ENCODE measurements at regions not wholly inside any gene's neighbourhood (a gene's known extent, or its start where the extent isn't known, plus 50 kb on each side); places are given as distances from the start of the nearest gene placed in this dataset.

DNA sequence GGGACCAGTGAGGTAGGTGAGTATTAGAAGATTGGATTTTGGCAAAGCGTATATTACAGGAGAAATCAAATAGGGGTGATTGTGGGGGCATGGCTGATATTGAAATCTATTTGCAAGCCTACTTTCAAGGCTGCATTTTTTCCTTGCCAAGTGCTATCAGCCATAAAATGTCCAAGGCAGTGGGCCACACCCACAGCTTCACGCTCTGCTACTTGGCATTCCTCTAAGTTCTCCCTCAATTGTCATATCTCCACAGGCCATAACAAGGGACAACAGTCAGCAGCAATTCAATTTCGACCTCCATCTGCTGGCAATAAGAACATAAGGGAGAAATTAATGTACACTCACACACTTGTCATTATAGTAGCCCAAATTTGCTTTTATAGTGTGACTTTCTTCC lies 667.1 kb upstream of the PKN2 start:
- peaks cover 0 to 2% of the 10 kb centered on the region in 2 donors for H3K9me3 ChIP-seq (ENCODE audit: control insufficient read depth in 2 of 2, insufficient read depth in 1 of 2, low read depth in 1 of 2, low read length in 1 of 2)
- H3K4me1 ChIP-seq (ENCODE audit: control insufficient read depth in 3 of 3, insufficient read depth in 2 of 3, low read depth in 1 of 3, low read length in 2 of 3): peaks cover 0 to 18% (median 0%) of the 10 kb centered on the region in 3 donors
- WGBS, 3 donors: 13 to 56% (median 18%) methylated on average over 3 of the region's 3 CpGs
- DNase-seq: peak; percentile 50 to 54
- H3K36me3 ChIP-seq (ENCODE audit: control insufficient read depth in 3 of 3, insufficient read depth in 2 of 3, low read depth in 1 of 3, low read length in 3 of 3): no peaks in the 10 kb centered on the region
- no peak overlapping the region for H3K27ac ChIP-seq (ENCODE audit: low read depth in 1 of 3, low read length in 2 of 3)
- H3K4me3 ChIP-seq (ENCODE audit: low read depth in 1 of 3, low read length in 3 of 3): no peak overlapping the region
- FAIRE-seq: no peak
- no peaks in the 10 kb centered on the region for H3K27me3 ChIP-seq (ENCODE audit: control insufficient read depth in 3 of 3, insufficient read depth in 3 of 3, low read length in 3 of 3)

DNA sequence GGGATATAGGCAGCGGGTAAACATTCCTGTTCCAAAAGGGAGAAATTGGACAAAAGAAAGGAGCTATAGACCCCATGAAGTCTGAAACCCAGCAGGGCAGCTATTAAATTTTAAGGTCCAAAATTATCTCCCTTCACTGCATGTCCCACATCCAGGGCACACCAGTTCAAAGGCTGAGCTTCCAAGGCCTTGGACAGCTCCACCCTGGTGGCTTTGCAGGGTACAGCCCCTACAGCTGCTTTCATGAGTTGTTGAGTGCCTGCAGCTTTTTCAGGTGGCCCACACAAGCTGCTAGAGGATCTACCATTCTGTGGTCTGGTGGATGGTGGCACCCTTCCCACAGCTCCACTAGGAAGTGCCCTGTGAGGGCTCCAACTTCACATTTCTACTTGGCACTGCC lies 662.5 kb upstream of the PKN2 start:
- Histone ChIP-seq H3K4me1 (ENCODE audit: control insufficient read depth in 3 of 3, insufficient read depth in 2 of 3, low read depth in 1 of 3, low read length in 2 of 3) (peaks cover 0 to 6% (median 0%) of the 10 kb centered on the region in 3 donors), H3K4me3 (ENCODE audit: low read depth in 1 of 3, low read length in 3 of 3) (no peak overlapping the region), H3K27ac (ENCODE audit: low read depth in 1 of 3, low read length in 2 of 3) (no peak overlapping the region), H3K9me3 (ENCODE audit: control insufficient read depth in 2 of 2, insufficient read depth in 1 of 2, low read depth in 1 of 2, low read length in 1 of 2) (peaks cover 0 to 10% of the 10 kb centered on the region in 2 donors), H3K36me3 (ENCODE audit: control insufficient read depth in 3 of 3, insufficient read depth in 2 of 3, low read depth in 1 of 3, low read length in 3 of 3) (no peaks in the 10 kb centered on the region), H3K27me3 (ENCODE audit: control insufficient read depth in 3 of 3, insufficient read depth in 3 of 3, low read length in 3 of 3) (no peaks in the 10 kb centered on the region)
- WGBS, 3 donors: 0 to 83% (median 14%) methylated on average over 1 of the region's 1 CpG
- FAIRE-seq (no peak), DNase-seq (no peak)

DNA sequence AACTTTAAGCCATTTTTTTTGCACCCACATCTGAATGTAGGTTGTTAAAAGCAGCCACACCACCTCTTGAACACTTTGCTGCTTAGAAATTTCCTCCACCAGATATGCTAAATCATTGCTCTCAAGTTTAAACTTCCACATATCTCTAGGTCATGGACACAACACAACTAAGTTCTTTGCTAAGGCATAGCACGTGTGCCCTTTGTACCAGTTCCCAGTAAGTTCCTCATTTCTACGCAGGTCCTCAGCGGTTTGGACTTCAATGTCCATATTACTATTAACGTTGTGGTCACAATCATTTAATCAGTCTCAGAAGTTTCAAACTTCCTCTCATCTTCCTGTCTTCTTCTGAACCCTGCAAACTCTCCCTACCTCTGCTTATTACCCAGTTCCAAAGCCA lies 661.6 kb upstream of the PKN2 start:
- DNase-seq: peak in 1 of 2 donors; percentile 10
- H3K4me1 ChIP-seq (ENCODE audit: control insufficient read depth in 3 of 3, insufficient read depth in 2 of 3, low read depth in 1 of 3, low read length in 2 of 3): no peaks in the 10 kb centered on the region
- no peak overlapping the region for H3K4me3 ChIP-seq (ENCODE audit: low read depth in 1 of 3, low read length in 3 of 3)
- H3K27me3 ChIP-seq (ENCODE audit: control insufficient read depth in 3 of 3, insufficient read depth in 3 of 3, low read length in 3 of 3): no peaks in the 10 kb centered on the region
- WGBS, 3 donors: 48 to 59% (median 58%) methylated on average over 4 of the region's 4 CpGs
- FAIRE-seq: no peak
- no peaks in the 10 kb centered on the region for H3K36me3 ChIP-seq (ENCODE audit: control insufficient read depth in 3 of 3, insufficient read depth in 2 of 3, low read depth in 1 of 3, low read length in 3 of 3)
- H3K27ac ChIP-seq (ENCODE audit: low read depth in 1 of 3, low read length in 2 of 3): no peak overlapping the region
- H3K9me3 ChIP-seq (ENCODE audit: control insufficient read depth in 2 of 2, insufficient read depth in 1 of 2, low read depth in 1 of 2, low read length in 1 of 2): peaks cover 0 to 10% of the 10 kb centered on the region in 2 donors

DNA sequence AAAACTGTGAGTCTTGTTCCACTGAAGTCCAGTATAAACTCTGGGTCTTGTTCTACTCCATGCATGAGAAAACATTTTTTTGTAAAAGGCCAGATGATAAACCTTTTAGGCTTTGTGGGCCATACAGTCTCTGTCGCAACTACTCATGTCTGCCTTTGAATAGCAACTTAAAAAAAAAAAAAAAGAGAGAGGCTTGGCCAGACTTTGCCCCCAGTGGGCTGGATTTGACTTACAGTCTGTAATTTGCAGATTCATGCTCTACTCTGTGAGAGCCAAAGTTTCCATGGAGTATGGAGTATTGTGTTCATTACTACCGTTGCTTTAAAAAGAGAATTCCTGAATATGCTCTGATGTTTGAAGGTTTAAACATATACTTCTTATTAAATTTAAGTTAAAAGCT lies 654.9 kb upstream of the PKN2 start:
- Histone ChIP-seq H3K4me3 (ENCODE audit: low read depth in 1 of 3, low read length in 3 of 3) (no peak overlapping the region), H3K9me3 (ENCODE audit: control insufficient read depth in 2 of 2, insufficient read depth in 1 of 2, low read depth in 1 of 2, low read length in 1 of 2) (peaks cover 0 to 5% of the 10 kb centered on the region in 2 donors), H3K27me3 (ENCODE audit: control insufficient read depth in 3 of 3, insufficient read depth in 3 of 3, low read length in 3 of 3) (no peaks in the 10 kb centered on the region), H3K4me1 (ENCODE audit: control insufficient read depth in 3 of 3, insufficient read depth in 2 of 3, low read depth in 1 of 3, low read length in 2 of 3) (peaks cover 0 to 3% (median 0%) of the 10 kb centered on the region in 3 donors), H3K36me3 (ENCODE audit: control insufficient read depth in 3 of 3, insufficient read depth in 2 of 3, low read depth in 1 of 3, low read length in 3 of 3) (no peaks in the 10 kb centered on the region), H3K27ac (ENCODE audit: low read depth in 1 of 3, low read length in 2 of 3) (no peak overlapping the region)
- FAIRE-seq: peak; percentile 59
- 16 to 68% (median 42%) methylated on average over 2 of the region's 2 CpGs for WGBS, 3 donors
- peak; percentile 76 to 83 for DNase-seq

DNA sequence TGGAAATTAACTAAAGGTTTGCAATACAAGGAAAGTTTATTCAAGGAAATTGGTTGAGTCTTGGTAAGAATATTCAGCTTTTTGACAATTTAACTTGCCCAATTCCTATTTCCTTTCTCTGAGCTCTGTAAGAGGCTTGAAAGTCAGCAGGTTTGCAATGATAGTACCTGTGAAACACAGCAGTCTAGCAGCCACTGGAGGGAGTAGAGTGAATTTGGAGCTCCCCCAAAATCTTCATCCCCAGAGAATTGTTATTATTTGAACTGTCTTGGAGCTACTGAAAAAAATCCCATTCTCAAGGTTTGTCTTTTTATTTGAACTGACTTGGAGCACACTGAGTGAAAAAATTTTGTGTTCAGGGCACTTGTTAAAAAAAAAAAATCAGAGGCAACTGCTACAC lies 654.2 kb upstream of the PKN2 start:
- DNase-seq (no peak), FAIRE-seq (no peak)
- Histone ChIP-seq H3K36me3 (ENCODE audit: control insufficient read depth in 3 of 3, insufficient read depth in 2 of 3, low read depth in 1 of 3, low read length in 3 of 3) (no peaks in the 10 kb centered on the region), H3K4me1 (ENCODE audit: control insufficient read depth in 3 of 3, insufficient read depth in 2 of 3, low read depth in 1 of 3, low read length in 2 of 3) (peaks cover 0 to 3% (median 0%) of the 10 kb centered on the region in 3 donors), H3K27me3 (ENCODE audit: control insufficient read depth in 3 of 3, insufficient read depth in 3 of 3, low read length in 3 of 3) (no peaks in the 10 kb centered on the region), H3K4me3 (ENCODE audit: low read depth in 1 of 3, low read length in 3 of 3) (no peak overlapping the region), H3K9me3 (ENCODE audit: control insufficient read depth in 2 of 2, insufficient read depth in 1 of 2, low read depth in 1 of 2, low read length in 1 of 2) (peaks cover 0 to 5% of the 10 kb centered on the region in 2 donors), H3K27ac (ENCODE audit: low read depth in 1 of 3, low read length in 2 of 3) (no peak overlapping the region)

DNA sequence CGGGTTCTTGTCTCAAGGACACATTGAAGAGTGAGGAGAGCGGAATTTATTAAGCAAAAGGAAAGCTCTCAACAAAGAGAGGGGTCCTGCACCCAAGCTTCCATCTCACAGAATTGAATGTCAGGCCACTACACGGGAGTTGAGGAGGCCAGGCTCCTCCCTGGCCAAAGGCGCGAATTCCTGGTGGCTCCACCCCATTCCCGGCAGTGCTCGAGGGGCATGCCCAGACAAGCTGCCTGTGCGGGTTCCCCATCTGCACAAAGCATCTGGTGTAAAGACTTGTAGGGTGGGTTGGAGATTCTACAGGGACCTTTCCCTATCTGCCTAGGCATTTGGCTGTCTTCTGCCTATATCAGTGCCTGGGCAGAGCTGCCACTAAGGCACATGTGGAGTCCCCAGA lies 648.5 kb upstream of the PKN2 start:
- H3K4me1 ChIP-seq (ENCODE audit: control insufficient read depth in 3 of 3, insufficient read depth in 2 of 3, low read depth in 1 of 3, low read length in 2 of 3): no peaks in the 10 kb centered on the region
- FAIRE-seq (no peak), DNase-seq (no peak)
- 90 to 97% (median 90%) methylated on average over 8 of the region's 8 CpGs for WGBS, 3 donors
- no peak overlapping the region for H3K27ac ChIP-seq (ENCODE audit: low read depth in 1 of 3, low read length in 2 of 3)
- H3K4me3 ChIP-seq (ENCODE audit: low read depth in 1 of 3, low read length in 3 of 3): no peak overlapping the region
- peaks cover 0 to 10% of the 10 kb centered on the region in 2 donors for H3K9me3 ChIP-seq (ENCODE audit: control insufficient read depth in 2 of 2, insufficient read depth in 1 of 2, low read depth in 1 of 2, low read length in 1 of 2)
- no peaks in the 10 kb centered on the region for H3K36me3 ChIP-seq (ENCODE audit: control insufficient read depth in 3 of 3, insufficient read depth in 2 of 3, low read depth in 1 of 3, low read length in 3 of 3)
- no peaks in the 10 kb centered on the region for H3K27me3 ChIP-seq (ENCODE audit: control insufficient read depth in 3 of 3, insufficient read depth in 3 of 3, low read length in 3 of 3)

DNA sequence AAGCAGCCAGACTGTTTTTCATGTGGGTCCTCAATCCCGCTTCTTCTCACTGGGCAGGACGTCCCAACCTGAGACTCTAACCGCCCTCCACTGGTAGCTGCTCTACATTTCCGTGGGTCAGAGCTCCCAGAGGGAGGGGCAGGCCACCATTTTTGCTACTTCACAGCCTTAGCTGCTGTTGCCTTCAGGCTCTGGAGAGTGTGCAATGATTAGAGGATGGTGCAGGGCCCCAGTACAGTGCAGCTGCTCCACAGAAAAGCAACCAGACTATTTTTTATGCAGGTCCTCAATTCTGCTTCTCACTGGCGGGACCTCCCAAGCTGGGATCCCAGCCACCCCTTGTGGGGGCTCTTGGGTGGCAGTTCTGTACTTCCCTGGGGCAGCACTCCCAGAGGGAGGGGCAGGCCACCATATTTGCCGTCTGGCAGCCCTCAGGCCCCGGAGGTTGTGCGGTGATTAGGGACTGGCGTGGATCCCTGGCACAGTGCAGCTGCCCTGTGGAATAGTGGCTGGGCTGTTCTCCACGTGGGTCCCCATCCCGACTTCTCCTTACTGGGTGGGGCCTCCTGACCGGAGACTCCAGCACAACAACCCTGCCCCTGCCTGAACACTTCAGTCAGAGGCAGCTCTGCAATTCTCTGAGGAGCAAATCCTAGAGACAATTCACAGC lies 647.6 kb upstream of the PKN2 start:
- Histone ChIP-seq H3K36me3 (ENCODE audit: control insufficient read depth in 3 of 3, insufficient read depth in 2 of 3, low read depth in 1 of 3, low read length in 3 of 3) (no peaks in the 10 kb centered on the region), H3K4me1 (ENCODE audit: control insufficient read depth in 3 of 3, insufficient read depth in 2 of 3, low read depth in 1 of 3, low read length in 2 of 3) (no peaks in the 10 kb centered on the region), H3K9me3 (ENCODE audit: control insufficient read depth in 2 of 2, insufficient read depth in 1 of 2, low read depth in 1 of 2, low read length in 1 of 2) (peaks cover 0 to 10% of the 10 kb centered on the region in 2 donors), H3K4me3 (ENCODE audit: low read depth in 1 of 3, low read length in 3 of 3) (no peak overlapping the region), H3K27me3 (ENCODE audit: control insufficient read depth in 3 of 3, insufficient read depth in 3 of 3, low read length in 3 of 3) (no peaks in the 10 kb centered on the region), H3K27ac (ENCODE audit: low read depth in 1 of 3, low read length in 2 of 3) (no peak overlapping the region)
- WGBS, 3 donors: 82 to 90% (median 85%) methylated on average over 12 of the region's 12 CpGs
- DNase-seq: no peak
- no peak for FAIRE-seq

DNA sequence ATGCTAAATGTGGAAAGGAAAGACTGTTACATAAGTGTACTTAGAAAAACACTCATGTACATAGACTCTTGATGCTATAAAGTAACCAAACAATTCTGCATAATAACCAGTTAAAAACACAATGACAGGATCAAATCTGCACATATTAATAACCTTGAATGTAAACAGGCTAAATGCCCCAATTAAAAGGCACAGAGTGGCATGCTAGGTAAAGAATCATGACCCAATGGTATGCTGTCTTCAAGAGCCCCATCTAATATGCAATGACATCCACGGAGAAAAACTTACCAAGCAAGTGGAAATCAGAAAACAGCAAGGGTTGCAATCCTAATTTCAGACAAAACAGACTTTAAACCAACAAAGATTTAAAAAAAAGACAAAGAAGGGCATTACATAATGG lies 644.8 kb upstream of the PKN2 start:
- no peaks in the 10 kb centered on the region for H3K4me1 ChIP-seq (ENCODE audit: control insufficient read depth in 3 of 3, insufficient read depth in 2 of 3, low read depth in 1 of 3, low read length in 2 of 3)
- H3K27me3 ChIP-seq (ENCODE audit: control insufficient read depth in 3 of 3, insufficient read depth in 3 of 3, low read length in 3 of 3): no peaks in the 10 kb centered on the region
- FAIRE-seq: no peak
- H3K4me3 ChIP-seq (ENCODE audit: low read depth in 1 of 3, low read length in 3 of 3): no peak overlapping the region
- no peak for DNase-seq
- H3K27ac ChIP-seq (ENCODE audit: low read depth in 1 of 3, low read length in 2 of 3): no peak overlapping the region
- H3K9me3 ChIP-seq (ENCODE audit: control insufficient read depth in 2 of 2, insufficient read depth in 1 of 2, low read depth in 1 of 2, low read length in 1 of 2): peaks cover 0 to 10% of the 10 kb centered on the region in 2 donors
- WGBS, 3 donors: 61 to 83% (median 77%) methylated on average over 1 of the region's 1 CpG
- H3K36me3 ChIP-seq (ENCODE audit: control insufficient read depth in 3 of 3, insufficient read depth in 2 of 3, low read depth in 1 of 3, low read length in 3 of 3): no peaks in the 10 kb centered on the region

DNA sequence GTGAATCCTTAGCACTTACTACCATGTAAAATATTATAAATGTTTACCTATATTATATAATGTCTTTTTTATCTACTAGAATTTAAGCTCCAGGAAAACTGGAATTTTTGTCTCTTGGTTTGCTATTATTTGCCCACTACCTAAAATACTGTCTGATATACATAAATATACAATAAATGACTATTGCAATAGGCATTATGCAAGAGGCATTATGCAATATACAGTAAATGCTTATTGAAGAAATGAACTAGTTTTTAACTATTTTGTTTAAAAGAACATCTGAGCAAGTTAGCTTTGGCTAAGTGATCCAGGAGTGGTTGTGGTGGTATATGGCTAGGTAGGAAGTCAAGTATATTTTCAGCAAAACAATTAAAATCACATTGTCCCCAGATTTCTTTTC lies 640.2 kb upstream of the PKN2 start:
- Histone ChIP-seq H3K27ac (ENCODE audit: low read depth in 1 of 3, low read length in 2 of 3) (no peak overlapping the region), H3K9me3 (ENCODE audit: control insufficient read depth in 2 of 2, insufficient read depth in 1 of 2, low read depth in 1 of 2, low read length in 1 of 2) (peaks cover 0 to 2% of the 10 kb centered on the region in 2 donors), H3K27me3 (ENCODE audit: control insufficient read depth in 3 of 3, insufficient read depth in 3 of 3, low read length in 3 of 3) (no peaks in the 10 kb centered on the region), H3K4me1 (ENCODE audit: control insufficient read depth in 3 of 3, insufficient read depth in 2 of 3, low read depth in 1 of 3, low read length in 2 of 3) (no peaks in the 10 kb centered on the region), H3K4me3 (ENCODE audit: low read depth in 1 of 3, low read length in 3 of 3) (no peak overlapping the region), H3K36me3 (ENCODE audit: control insufficient read depth in 3 of 3, insufficient read depth in 2 of 3, low read depth in 1 of 3, low read length in 3 of 3) (no peaks in the 10 kb centered on the region)
- DNase-seq: no peak
- no peak for FAIRE-seq

Measured in small intestine (tissue), 7 donors.